PC-3 (cell line): ENCODE measurements at regions not wholly inside any gene's neighbourhood (a gene's known extent, or its start where the extent isn't known, plus 50 kb on each side); places are given as distances from the start of the nearest gene placed in this dataset.

Experiments
- ATAC-seq: fragments of 200-7000 bp; cut with Tn5 transposase; 2 replicates; pipeline ENCODE4 v1.9.1; 2020; ENCODE audit warnings: mild to moderate bottlenecking, moderate library complexity
- BruUV-seq: library from RNA; stranded (reverse); fragments of 400-500 nt; replicated peaks from 2 replicates; lab custom pipeline; 2021; lab: Mats Ljungman, UMichigan
- CTCF ChIA-PET: fragments of 300-600 bp; sonication (Branson Sonifier 250); formaldehyde crosslinking; loops from one replicate; lab custom pipeline; 2022; ENCODE audit warnings: antibody characterized with exemption; lab: Charles Lee
- POLR2A ChIA-PET: fragments of 300-600 bp; sonication (Branson Sonifier 250); formaldehyde crosslinking; loops from one replicate; lab custom pipeline; 2022; ENCODE audit warnings: antibody characterized with exemption; ENCODE audit not compliant: unreplicated experiment; lab: Charles Lee
- DNase-seq: peaks from one replicate; pipeline ENCODE4 v3.0.0-alpha.2; 2015
- H2AFZ ChIP-seq: fragments of 300-600 bp; sonication (generic); 2 replicates; pipeline ENCODE4 v1.6.0; 2016; ENCODE audit warnings: antibody characterized with exemption, low read length
- H3F3A ChIP-seq: fragments of 300-600 bp; sonication (generic); one replicate; pipeline ENCODE4 v1.6.0; 2017; ENCODE audit warnings: antibody characterized with exemption, low read length, control low read depth, mild to moderate bottlenecking; ENCODE audit not compliant: unreplicated experiment
- H3K27ac ChIP-seq: fragments of 300-600 bp; sonication (generic); 2 replicates; pipeline ENCODE4 v1.5.1; 2016; ENCODE audit warnings: mild to moderate bottlenecking, low read length
- H3K27me3 ChIP-seq: fragments of 300-600 bp; sonication (generic); 2 replicates; pipeline ENCODE4 v1.6.1; 2016; ENCODE audit warnings: low read length, mixed read lengths
- H3K36me3 ChIP-seq: fragments of 300-600 bp; sonication (generic); 2 replicates; pipeline ENCODE4 v1.6.1; 2016; ENCODE audit warnings: low read depth, mixed run types, low read length, mixed read lengths
- H3K4me1 ChIP-seq: fragments of 300-600 bp; sonication (generic); 2 replicates; pipeline ENCODE4 v1.5.1; 2016; ENCODE audit warnings: low read length; ENCODE audit not compliant: insufficient read depth
- H3K4me2 ChIP-seq: fragments of 300-600 bp; sonication (generic); 2 replicates; pipeline ENCODE4 v1.6.0; 2016; ENCODE audit warnings: low read length
- H3K4me3 ChIP-seq: fragments of 300-600 bp; sonication (generic); 2 replicates; pipeline ENCODE4 v1.5.1; 2016; ENCODE audit warnings: mild to moderate bottlenecking, low read length, mixed read lengths
- H3K79me2 ChIP-seq: fragments of 300-600 bp; sonication (generic); 2 replicates; pipeline ENCODE4 v1.6.1; 2017; ENCODE audit warnings: low read length, mixed read lengths
- H3K9ac ChIP-seq: fragments of 300-600 bp; sonication (generic); 2 replicates; pipeline ENCODE4 v1.6.0; 2016; ENCODE audit warnings: mild to moderate bottlenecking, low read length
- H3K9me2 ChIP-seq: fragments of 300-600 bp; sonication (generic); replicated peaks from 2 replicates; pipeline ENCODE4 v1.6.1; 2016; ENCODE audit warnings: mixed run types, low read length, mixed read lengths
- H3K9me3 ChIP-seq: fragments of 300-600 bp; sonication (generic); 2 replicates; pipeline ENCODE4 v1.6.1; 2016; ENCODE audit warnings: low read length, mixed read lengths
- H4K20me1 ChIP-seq: fragments of 300-600 bp; sonication (generic); 2 replicates; pipeline ENCODE4 v1.6.1; 2016; ENCODE audit warnings: low read length, mixed read lengths
- EZH2 ChIP-seq: fragments of 300-600 bp; sonication (generic); IDR thresholded peaks from one replicate; pipeline ENCODE4 v1.6.1; 2017; ENCODE audit warnings: antibody characterized with exemption, mild to moderate bottlenecking, low read length; ENCODE audit not compliant: unreplicated experiment
- EZH2phosphoT487 ChIP-seq: fragments of 300-600 bp; sonication (generic); IDR thresholded peaks from 2 replicates; pipeline ENCODE4 v1.6.1; 2018; ENCODE audit warnings: mild to moderate bottlenecking, antibody characterized with exemption, low read length, borderline replicate concordance
- intact Hi-C: fragments of 100-400 bp; cut with micrococcal nuclease; formaldehyde crosslinking; loops from 2 replicates; pipeline ENCODE4 v1.9.0; 2023
- TF ChIP-seq, protein P1 (sequence below): fragments of 300-600 bp; sonication (generic); conservative IDR thresholded peaks from 2 replicates; pipeline ENCODE4 v1.5.1; 2017; ENCODE audit warnings: antibody characterized with exemption, low read depth, mild to moderate bottlenecking, low read length

DNA sequence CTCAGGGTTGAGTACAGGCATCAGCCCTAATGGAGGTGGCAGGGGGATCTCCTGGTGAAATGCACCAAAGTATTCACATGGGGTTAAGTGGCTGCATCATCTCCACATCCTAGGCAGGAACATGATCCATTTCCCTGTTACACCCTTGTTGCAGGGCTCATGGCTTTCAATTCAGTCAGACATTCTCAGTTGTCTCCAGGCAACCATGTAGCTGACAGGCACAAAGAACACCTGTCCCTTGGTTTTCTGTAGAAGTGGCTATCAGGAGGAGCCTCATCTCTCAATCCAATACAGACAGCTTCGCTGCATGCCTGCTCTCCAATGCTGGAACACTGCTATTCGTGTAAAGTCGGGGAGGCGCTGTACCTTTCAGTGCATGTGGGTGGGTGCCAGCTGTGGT lies 299.0 kb upstream of the FOXG1 start:
- H3K4me3 ChIP-seq: no peak overlapping the region
- TF ChIP-seq, protein P1, sequence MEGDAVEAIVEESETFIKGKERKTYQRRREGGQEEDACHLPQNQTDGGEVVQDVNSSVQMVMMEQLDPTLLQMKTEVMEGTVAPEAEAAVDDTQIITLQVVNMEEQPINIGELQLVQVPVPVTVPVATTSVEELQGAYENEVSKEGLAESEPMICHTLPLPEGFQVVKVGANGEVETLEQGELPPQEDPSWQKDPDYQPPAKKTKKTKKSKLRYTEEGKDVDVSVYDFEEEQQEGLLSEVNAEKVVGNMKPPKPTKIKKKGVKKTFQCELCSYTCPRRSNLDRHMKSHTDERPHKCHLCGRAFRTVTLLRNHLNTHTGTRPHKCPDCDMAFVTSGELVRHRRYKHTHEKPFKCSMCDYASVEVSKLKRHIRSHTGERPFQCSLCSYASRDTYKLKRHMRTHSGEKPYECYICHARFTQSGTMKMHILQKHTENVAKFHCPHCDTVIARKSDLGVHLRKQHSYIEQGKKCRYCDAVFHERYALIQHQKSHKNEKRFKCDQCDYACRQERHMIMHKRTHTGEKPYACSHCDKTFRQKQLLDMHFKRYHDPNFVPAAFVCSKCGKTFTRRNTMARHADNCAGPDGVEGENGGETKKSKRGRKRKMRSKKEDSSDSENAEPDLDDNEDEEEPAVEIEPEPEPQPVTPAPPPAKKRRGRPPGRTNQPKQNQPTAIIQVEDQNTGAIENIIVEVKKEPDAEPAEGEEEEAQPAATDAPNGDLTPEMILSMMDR: no peak
- TF ChIP-seq EZH2: no peak
- no peak for TF ChIP-seq EZH2phosphoT487
- ChIA-PET POLR2A (no interaction called here), CTCF (no interaction called here)
- H3K9me2 ChIP-seq: no peaks in the 10 kb centered on the region
- no peaks in the 10 kb centered on the region for H3F3A ChIP-seq
- H3K79me2 ChIP-seq: no peaks in the 10 kb centered on the region
- H3K36me3 ChIP-seq: no peaks in the 10 kb centered on the region
- H3K27ac ChIP-seq: no peak overlapping the region
- no TSS peak for BruUV-seq
- H3K9me3 ChIP-seq: no peaks in the 10 kb centered on the region
- H3K27me3 ChIP-seq: no peaks in the 10 kb centered on the region
- no peak overlapping the region for H3K9ac ChIP-seq
- no peaks in the 10 kb centered on the region for H4K20me1 ChIP-seq
- DNase-seq (no peak), ATAC-seq (no peak)
- no peaks in the 10 kb centered on the region for H3K4me1 ChIP-seq
- intact Hi-C loops: no loop called here
- H2AFZ ChIP-seq: no peak overlapping the region
- no peak overlapping the region for H3K4me2 ChIP-seq

DNA sequence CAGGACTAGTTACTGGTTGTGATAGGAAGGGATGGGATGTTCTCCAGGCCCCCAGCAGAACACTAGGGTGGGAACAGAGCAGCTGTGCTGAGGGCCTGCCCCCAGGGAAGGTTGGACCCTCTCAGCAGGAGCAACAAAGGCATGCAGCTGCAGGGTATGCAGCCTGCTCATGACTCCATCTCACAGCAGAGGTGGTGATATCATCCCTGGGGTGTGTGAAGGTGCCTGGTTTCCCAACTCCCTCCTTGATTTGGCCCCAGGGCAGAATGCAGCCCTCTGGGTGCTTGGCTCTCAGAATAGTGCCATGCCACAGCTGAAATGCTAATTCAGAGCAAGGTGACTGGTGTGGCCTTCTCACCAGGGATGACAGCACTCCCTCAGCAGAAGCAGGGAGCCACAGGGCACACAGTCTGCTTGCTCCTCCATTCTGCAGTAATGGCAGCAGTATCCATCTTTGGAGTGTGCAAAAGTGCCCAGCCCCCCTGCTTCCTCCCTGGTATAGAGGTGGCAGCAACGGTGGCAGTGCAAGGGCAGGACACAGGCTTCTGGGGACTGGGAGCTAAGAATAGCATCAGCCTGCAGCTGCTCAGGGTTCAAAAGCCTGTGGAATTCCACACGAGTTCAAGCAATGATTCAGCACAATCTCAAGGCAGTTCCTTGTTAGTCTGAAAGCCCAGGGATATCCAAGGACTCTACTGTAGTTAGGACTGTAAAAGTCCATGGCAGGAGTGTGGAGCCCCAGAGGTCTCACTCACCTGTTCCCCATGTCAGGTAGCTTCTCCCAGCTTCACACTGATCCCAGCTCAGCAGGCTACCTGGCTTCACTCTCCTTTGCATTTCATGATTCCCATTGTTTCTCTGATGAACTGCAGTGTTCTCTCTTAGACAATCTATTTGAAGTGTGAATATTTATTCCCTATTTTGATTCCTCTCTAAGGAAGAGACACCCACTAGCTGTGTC lies 298.1 kb upstream of the FOXG1 start:
- BruUV-seq: no TSS peak
- Histone ChIP-seq H3K36me3 (no peaks in the 10 kb centered on the region), H3K9me2 (no peaks in the 10 kb centered on the region), H3K27me3 (no peaks in the 10 kb centered on the region), H2AFZ (no peak overlapping the region), H3K79me2 (no peaks in the 10 kb centered on the region), H3K4me3 (no peak overlapping the region), H3K9me3 (no peaks in the 10 kb centered on the region), H3K4me1 (no peaks in the 10 kb centered on the region), H4K20me1 (no peaks in the 10 kb centered on the region), H3F3A (no peaks in the 10 kb centered on the region), H3K4me2 (no peak overlapping the region), H3K9ac (no peak overlapping the region), H3K27ac (no peak overlapping the region)
- intact Hi-C loops: no loop called here
- TF ChIP-seq EZH2: no peak
- TF ChIP-seq, protein P1: no peak
- no peak for TF ChIP-seq EZH2phosphoT487
- ChIA-PET POLR2A (interaction anchor here (0.6 kb wide), 1 partner anchor 33 kb away, joined by 4 read pairs; no protein-coding TSS in a partner anchor), CTCF (no interaction called here)
- no peak for DNase-seq
- no peak for ATAC-seq
